ENCODE measurements at regions not wholly inside any gene's neighbourhood (a gene's known extent, or its start where the extent isn't known, plus 50 kb on each side); places are given as distances from the start of the nearest gene placed in this dataset.

GRCh38 chr10:105714728-105715127 is 1073.6 kb downstream of the SORCS3 start:
- DNase-seq = no peak

- DNase-seq = no peak
These were observed 1066.5 kb downstream of the SORCS3 start for GRCh38 chr10:105707603-105708002.

- no peak for DNase-seq
These were observed 1065.4 kb downstream of the SORCS3 start for GRCh38 chr10:105706281-105707026.

GRCh38 chr10:105702211-105702610 is 1061.1 kb downstream of the SORCS3 start:
- DNase-seq = no peak

GRCh38 chr10:105700218-105700617 is 1059.1 kb downstream of the SORCS3 start:
- no peak for DNase-seq

GRCh38 chr10:105699504-105699903 is 1058.4 kb downstream of the SORCS3 start:
- DNase-seq = no peak

- DNase-seq = no peak
These were observed 1057.5 kb downstream of the SORCS3 start for GRCh38 chr10:105698592-105698991.

GRCh38 chr10:105697290-105697780 is 1056.2 kb downstream of the SORCS3 start:
- DNase-seq = no peak

GRCh38 chr10:105691811-105692210 is 1050.7 kb downstream of the SORCS3 start:
- no peak for DNase-seq

GRCh38 chr10:105682911-105683310 is 1041.8 kb downstream of the SORCS3 start:
- no peak for DNase-seq

- no peak for DNase-seq
These were observed 1040.0 kb downstream of the SORCS3 start for GRCh38 chr10:105681051-105681450.

GRCh38 chr10:105679781-105680180 is 1038.7 kb downstream of the SORCS3 start:
- DNase-seq = no peak

- no peak for DNase-seq
These were observed 1034.2 kb downstream of the SORCS3 start for GRCh38 chr10:105675333-105675732.

- DNase-seq = no peak
These were observed 1033.4 kb downstream of the SORCS3 start for GRCh38 chr10:105674448-105674847.

- DNase-seq = no peak
These were observed 1017.6 kb downstream of the SORCS3 start for GRCh38 chr10:105658696-105659095.

GRCh38 chr10:105656856-105657255 is 1015.8 kb downstream of the SORCS3 start:
- no peak for DNase-seq

- DNase-seq = no peak
These were observed 1009.2 kb downstream of the SORCS3 start for GRCh38 chr10:105650306-105650705.

GRCh38 chr10:105647354-105647753 is 1006.3 kb downstream of the SORCS3 start:
- DNase-seq = no peak

GRCh38 chr10:105644978-105645377 is 1003.9 kb downstream of the SORCS3 start:
- DNase-seq = no peak

- no peak for DNase-seq
These were observed 1003.5 kb downstream of the SORCS3 start for GRCh38 chr10:105644559-105644958.

- no peak for DNase-seq
These were observed 1003.0 kb downstream of the SORCS3 start for GRCh38 chr10:105644091-105644490.

- no peak for DNase-seq
These were observed 1002.6 kb downstream of the SORCS3 start for GRCh38 chr10:105643660-105644059.

GRCh38 chr10:105634281-105634680 is 993.2 kb downstream of the SORCS3 start:
- no peak for DNase-seq

- no peak for DNase-seq
These were observed 974.8 kb downstream of the SORCS3 start for GRCh38 chr10:105615715-105616365.
